ENCODE measurements at regions not wholly inside any gene's neighbourhood (a gene's known extent, or its start where the extent isn't known, plus 50 kb on each side); places are given as distances from the start of the nearest gene placed in this dataset.

GRCh38 chr6:170040115-170040500, 250.8 kb downstream of the DLL1 start:
- no peak for TF ChIP-seq POLR2A (IDR thresholded peaks at IDR 0.05)
- no peak for TF ChIP-seq EP300 (IDR thresholded peaks at IDR 0.05)

Data from upper lobe of left lung (tissue), 4 donors.